Body of pancreas (tissue), 4 donors: ENCODE measurements at regions not wholly inside any gene's neighbourhood (a gene's known extent, or its start where the extent isn't known, plus 50 kb on each side); places are given as distances from the start of the nearest gene placed in this dataset.

Experiments
- CTCF ChIP-seq, 7 experiments: fragments of 450-650 bp in 4 of 7; fragments of 200-600 bp in 3 of 7; sonication (generic) in 3 of 7; IDR thresholded peaks; one replicate each; pipeline ENCODE4 v1.5.1; 2016 to 2019; ENCODE audit warnings: antibody characterized with exemption in 7 of 7
- POLR2A ChIP-seq, 3 donors: fragments of 450-650 bp; IDR thresholded peaks; one replicate each; pipeline ENCODE4 v1.6.1; 2016; ENCODE audit warnings: antibody characterized with exemption in 3 of 3, mild to moderate bottlenecking in 2 of 3

- TF ChIP-seq CTCF (IDR thresholded peaks at IDR 0.05) (no peak), POLR2A (IDR thresholded peaks at IDR 0.05) (no peak)
Measured at GRCh38 chr5:51997949-51998348, 614.7 kb downstream of the ISL1 start.
